ENCODE measurements at regions not wholly inside any gene's neighbourhood (a gene's known extent, or its start where the extent isn't known, plus 50 kb on each side); places are given as distances from the start of the nearest gene placed in this dataset.

GRCh38 chr6:137733372-137733771 lies 133.7 kb upstream of the TNFAIP3 start:
- POLR2A ChIA-PET: no interaction called here
- no peaks in the 10 kb centered on the region for H3K9me3 ChIP-seq (ENCODE audit: control insufficient read depth, insufficient read depth, low read length)
- CTCF ChIA-PET: interaction anchor here (0.7 kb wide), 2 partner anchors 9 to 101 kb away, joined by 3 to 9 read pairs; no protein-coding TSS in a partner anchor
- DNase-seq (ENCODE audit: low read depth, low spot score): no peak
- H3K4me3 ChIP-seq (ENCODE audit: low read depth, low read length): no peak overlapping the region
- H3K27ac ChIP-seq (ENCODE audit: low read depth, low read length): no peak overlapping the region
- TF ChIP-seq CTCF (IDR thresholded peaks at IDR 0.05; ENCODE audit: low read depth, low read length): no peak
- no peaks in the 10 kb centered on the region for H3K27me3 ChIP-seq (ENCODE audit: control insufficient read depth, insufficient read depth, low read length)

- ChIA-PET CTCF (interaction anchor here (1.1 kb wide), 1 partner anchor 26 kb away, joined by 3 read pairs; no protein-coding TSS in a partner anchor), POLR2A (no interaction called here)
- no peak for TF ChIP-seq CTCF (IDR thresholded peaks at IDR 0.05; ENCODE audit: low read depth, low read length)
- no peaks in the 10 kb centered on the region for H3K9me3 ChIP-seq (ENCODE audit: control insufficient read depth, insufficient read depth, low read length)
- no peak overlapping the region for H3K27ac ChIP-seq (ENCODE audit: low read depth, low read length)
- no peak overlapping the region for H3K4me3 ChIP-seq (ENCODE audit: low read depth, low read length)
- no peak for DNase-seq (ENCODE audit: low read depth, low spot score)
- H3K27me3 ChIP-seq (ENCODE audit: control insufficient read depth, insufficient read depth, low read length): no peaks in the 10 kb centered on the region
Observed at GRCh38 chr6:137734005-137734874, 132.8 kb upstream of the TNFAIP3 start.

GRCh38 chr6:137734875-137735182 lies 132.2 kb upstream of the TNFAIP3 start:
- Histone ChIP-seq H3K27ac (ENCODE audit: low read depth, low read length) (no peak overlapping the region), H3K27me3 (ENCODE audit: control insufficient read depth, insufficient read depth, low read length) (no peaks in the 10 kb centered on the region), H3K4me3 (ENCODE audit: low read depth, low read length) (no peak overlapping the region), H3K9me3 (ENCODE audit: control insufficient read depth, insufficient read depth, low read length) (no peaks in the 10 kb centered on the region)
- DNase-seq (ENCODE audit: low read depth, low spot score): no peak
- no peak for TF ChIP-seq CTCF (IDR thresholded peaks at IDR 0.05; ENCODE audit: low read depth, low read length)
- CTCF ChIA-PET: interaction anchor here (1.1 kb wide), 1 partner anchor 27 kb away, joined by 3 read pairs; no protein-coding TSS in a partner anchor
- POLR2A ChIA-PET: no interaction called here

- no peak for TF ChIP-seq CTCF (IDR thresholded peaks at IDR 0.05; ENCODE audit: low read depth, low read length)
- Histone ChIP-seq H3K9me3 (ENCODE audit: control insufficient read depth, insufficient read depth, low read length) (no peaks in the 10 kb centered on the region), H3K27me3 (ENCODE audit: control insufficient read depth, insufficient read depth, low read length) (no peaks in the 10 kb centered on the region), H3K4me3 (ENCODE audit: low read depth, low read length) (no peak overlapping the region), H3K27ac (ENCODE audit: low read depth, low read length) (no peak overlapping the region)
- CTCF ChIA-PET: interaction anchor here (0.6 kb wide), 1 partner anchor 270 kb away, joined by 3 read pairs; no protein-coding TSS in a partner anchor
- DNase-seq (ENCODE audit: low read depth, low spot score): no peak
- POLR2A ChIA-PET: no interaction called here
Observed at GRCh38 chr6:137736048-137736818, 130.8 kb upstream of the TNFAIP3 start.

GRCh38 chr6:137736911-137737310 lies 130.1 kb upstream of the TNFAIP3 start:
- Histone ChIP-seq H3K9me3 (ENCODE audit: control insufficient read depth, insufficient read depth, low read length) (no peaks in the 10 kb centered on the region), H3K4me3 (ENCODE audit: low read depth, low read length) (no peak overlapping the region), H3K27me3 (ENCODE audit: control insufficient read depth, insufficient read depth, low read length) (no peaks in the 10 kb centered on the region), H3K27ac (ENCODE audit: low read depth, low read length) (no peak overlapping the region)
- ChIA-PET POLR2A (no interaction called here), CTCF (interaction anchor here (0.6 kb wide), 1 partner anchor 270 kb away, joined by 3 read pairs; no protein-coding TSS in a partner anchor)
- no peak for TF ChIP-seq CTCF (IDR thresholded peaks at IDR 0.05; ENCODE audit: low read depth, low read length)
- no peak for DNase-seq (ENCODE audit: low read depth, low spot score)

Data from AG04450 (cell line).